Thyroid gland (tissue), 4 donors: ENCODE measurements at regions not wholly inside any gene's neighbourhood (a gene's known extent, or its start where the extent isn't known, plus 50 kb on each side); places are given as distances from the start of the nearest gene placed in this dataset.

Experiments used
- POLR2A ChIP-seq, 2 donors: fragments of 450-650 bp; IDR thresholded peaks; one replicate each; pipeline ENCODE4 v1.6.1; 2017; ENCODE audit warnings: antibody characterized with exemption in 2 of 2, mild to moderate bottlenecking in 2 of 2, moderate library complexity in 1 of 2
- TF ChIP-seq, protein P1 (sequence below), 6 experiments: fragments of 200-600 bp in 3 of 6; fragments of 450-650 bp in 3 of 6; sonication (generic) in 3 of 6; IDR thresholded peaks; one replicate each; pipeline ENCODE4 v1.5.1; 2016 to 2019; ENCODE audit warnings: antibody characterized with exemption in 6 of 6, mild to moderate bottlenecking in 2 of 6, inconsistent platforms in 1 of 6, moderate library complexity in 1 of 6

DNA sequence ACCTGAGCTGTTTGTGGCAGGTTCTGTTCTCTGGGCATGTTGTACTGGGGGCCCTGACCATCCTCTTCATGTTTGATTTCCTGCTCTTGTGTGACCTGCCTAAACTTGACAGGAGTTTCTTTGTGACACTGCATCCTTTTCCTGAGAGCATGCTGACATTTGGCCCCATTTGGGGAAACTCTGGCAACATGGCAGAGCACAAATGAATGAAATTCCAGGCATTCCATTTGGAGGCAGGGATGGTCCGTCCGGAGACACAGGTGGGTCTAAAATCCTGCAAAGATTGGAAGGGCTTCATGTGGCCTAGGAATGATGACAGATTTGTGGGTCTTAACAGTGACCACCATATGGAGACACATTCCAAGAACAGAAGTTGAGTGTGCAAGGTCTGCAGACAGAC, 184.0 kb downstream of the FCRL5 start:
- TF ChIP-seq, protein P1, sequence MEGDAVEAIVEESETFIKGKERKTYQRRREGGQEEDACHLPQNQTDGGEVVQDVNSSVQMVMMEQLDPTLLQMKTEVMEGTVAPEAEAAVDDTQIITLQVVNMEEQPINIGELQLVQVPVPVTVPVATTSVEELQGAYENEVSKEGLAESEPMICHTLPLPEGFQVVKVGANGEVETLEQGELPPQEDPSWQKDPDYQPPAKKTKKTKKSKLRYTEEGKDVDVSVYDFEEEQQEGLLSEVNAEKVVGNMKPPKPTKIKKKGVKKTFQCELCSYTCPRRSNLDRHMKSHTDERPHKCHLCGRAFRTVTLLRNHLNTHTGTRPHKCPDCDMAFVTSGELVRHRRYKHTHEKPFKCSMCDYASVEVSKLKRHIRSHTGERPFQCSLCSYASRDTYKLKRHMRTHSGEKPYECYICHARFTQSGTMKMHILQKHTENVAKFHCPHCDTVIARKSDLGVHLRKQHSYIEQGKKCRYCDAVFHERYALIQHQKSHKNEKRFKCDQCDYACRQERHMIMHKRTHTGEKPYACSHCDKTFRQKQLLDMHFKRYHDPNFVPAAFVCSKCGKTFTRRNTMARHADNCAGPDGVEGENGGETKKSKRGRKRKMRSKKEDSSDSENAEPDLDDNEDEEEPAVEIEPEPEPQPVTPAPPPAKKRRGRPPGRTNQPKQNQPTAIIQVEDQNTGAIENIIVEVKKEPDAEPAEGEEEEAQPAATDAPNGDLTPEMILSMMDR (IDR thresholded peaks at IDR 0.05): no peak
- no peak for TF ChIP-seq POLR2A (IDR thresholded peaks at IDR 0.05)
